HG03439 (cell line): ENCODE measurements at regions not wholly inside any gene's neighbourhood (a gene's known extent, or its start where the extent isn't known, plus 50 kb on each side); places are given as distances from the start of the nearest gene placed in this dataset.
"Not testable (repeated sequence)": the region's sequence is repeated elsewhere in the genome, so short reads cannot be mapped to it uniquely, and the experiment has no call there.

ENCODE experiments used
- ATAC-seq: cut with Tn5 transposase; IDR thresholded peaks from one replicate; pipeline ENCODE4 v1.9.1; 2021; ENCODE audit warnings: mild to moderate bottlenecking, moderate library complexity; ENCODE audit not compliant: unreplicated experiment

DNA sequence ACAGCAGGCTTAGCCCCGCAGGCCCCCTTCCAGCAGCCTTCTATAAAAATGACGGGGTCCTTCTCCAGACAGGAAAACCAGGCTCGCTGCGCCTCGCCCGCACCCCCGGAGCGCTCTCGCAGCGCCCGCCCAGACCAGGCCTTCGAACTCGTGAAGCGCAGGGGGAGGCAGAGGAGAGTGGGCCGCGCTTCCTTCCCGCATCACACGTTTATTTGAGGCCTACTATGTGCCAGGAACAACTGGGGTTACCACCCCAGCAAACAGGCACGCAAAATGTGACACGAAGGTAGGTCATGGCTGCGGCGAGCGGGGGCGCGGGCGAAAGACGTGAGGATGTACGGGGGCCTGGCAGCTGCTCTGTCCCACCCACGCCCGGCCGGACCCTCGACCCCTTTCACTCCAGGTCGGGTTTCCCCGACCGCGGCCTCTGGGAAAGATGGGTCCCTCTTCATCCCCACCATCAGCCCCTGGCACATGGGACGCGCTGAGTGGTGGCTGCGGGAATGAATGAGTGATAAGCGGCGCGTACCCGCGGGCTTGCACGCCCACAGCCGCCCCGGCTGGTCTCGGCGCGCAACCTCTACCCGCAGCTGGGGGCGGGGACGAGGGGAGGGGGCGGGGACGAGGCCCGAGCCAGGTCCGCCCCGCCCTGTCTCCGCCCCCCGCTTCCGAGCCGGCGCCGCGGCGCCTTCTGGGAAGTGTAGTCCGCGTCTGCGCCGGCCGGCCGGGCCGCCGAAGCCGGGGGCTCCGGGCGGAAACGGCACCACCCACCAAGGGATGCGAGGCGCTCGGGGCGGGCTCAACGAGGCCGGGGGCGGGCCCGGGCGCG, 59.1 kb downstream of the ZNF467 start:
- ATAC-seq = peak; percentile 89

- ATAC-seq = no peak
Measured at GRCh38 chr7:149713731-149714068, 59.7 kb downstream of the ZNF467 start.

DNA sequence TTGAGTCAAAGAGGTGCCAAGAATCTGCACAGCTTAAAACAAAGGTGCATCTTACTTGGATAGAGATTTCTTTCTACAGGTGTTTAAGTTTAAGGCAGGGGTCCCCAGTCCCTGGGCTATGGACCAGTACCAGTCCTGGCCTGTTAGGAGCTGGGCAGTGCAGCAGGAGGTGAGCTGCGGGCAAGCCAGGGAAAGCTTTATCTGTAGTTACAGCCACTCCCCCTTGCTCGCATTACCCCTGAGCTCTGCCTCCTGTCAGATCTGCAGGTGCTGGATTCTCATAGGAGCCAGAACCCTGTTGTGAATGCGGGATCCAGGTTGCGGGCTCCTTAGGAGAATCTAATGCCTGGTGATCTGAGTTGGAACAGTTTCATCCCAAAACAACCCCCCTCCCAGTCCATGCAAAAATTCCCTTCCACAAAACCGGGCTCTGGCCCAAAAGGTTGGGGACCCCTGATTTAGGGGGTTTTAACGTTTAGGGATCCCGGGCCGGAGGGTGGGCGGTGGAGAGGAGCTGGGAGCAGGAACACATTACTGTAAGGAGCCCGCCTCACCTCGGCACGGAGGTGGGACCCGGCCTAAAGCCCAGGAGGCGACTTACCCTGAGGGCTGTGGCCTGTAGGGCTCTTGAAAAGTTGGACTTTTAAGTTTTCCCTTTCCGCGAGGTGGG, 60.2 kb downstream of the ZNF467 start:
- ATAC-seq = no peak

DNA sequence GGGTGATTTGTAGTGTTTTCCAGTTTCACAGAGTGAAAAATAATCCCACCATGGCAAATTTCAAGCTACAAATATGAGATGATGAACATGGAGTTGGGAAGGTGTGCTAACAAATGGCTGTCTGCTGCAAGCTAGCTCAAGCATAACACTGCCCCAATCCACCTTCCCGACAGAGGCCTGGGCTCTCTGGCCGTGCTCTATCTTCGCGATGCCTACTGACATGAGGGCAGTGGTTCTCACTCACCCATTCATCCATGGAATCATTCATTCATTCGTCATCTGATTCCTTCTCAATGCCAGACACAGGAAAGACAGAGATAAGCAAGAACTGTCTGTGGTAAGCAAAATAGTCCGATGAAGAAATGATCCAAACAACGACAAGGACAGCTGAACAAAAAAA, 65.4 kb downstream of the ZNF467 start:
- no peak for ATAC-seq

GRCh38 chr7:149707448-149707886, 65.9 kb downstream of the ZNF467 start:
- ATAC-seq = no peak

GRCh38 chr7:149706398-149706797, 67.0 kb downstream of the ZNF467 start:
- ATAC-seq = no peak

GRCh38 chr7:149704507-149704906, 68.9 kb downstream of the ZNF467 start:
- ATAC-seq = no peak

DNA sequence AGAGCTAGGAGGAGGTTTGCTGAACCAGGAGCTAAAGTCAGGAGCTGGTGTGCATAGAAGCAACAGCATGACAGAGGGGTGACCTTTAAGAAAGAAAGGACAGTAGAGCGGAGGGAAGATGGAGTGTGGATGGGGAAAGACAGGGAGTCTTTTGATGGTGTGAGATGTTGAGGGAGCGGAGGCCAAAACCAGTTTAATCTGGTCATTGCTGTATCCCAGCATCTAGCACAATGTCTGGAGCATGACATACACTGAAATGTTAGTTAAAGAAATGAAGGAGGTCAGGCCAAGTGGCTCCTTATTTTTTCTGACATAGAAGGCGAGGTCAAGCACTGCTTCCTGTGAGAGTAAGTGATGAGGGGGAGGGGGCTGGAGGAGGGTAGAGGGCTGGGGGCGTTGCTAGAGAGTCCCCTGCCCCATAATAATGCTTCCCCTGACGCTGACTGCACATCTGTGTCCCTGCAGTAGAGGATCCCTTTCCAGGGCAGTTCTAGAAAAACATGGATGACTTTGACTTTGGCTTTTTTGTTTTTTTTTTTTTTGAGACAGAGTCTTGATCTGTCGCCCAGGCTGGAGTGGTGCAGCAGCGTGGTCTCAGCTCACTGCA, 70.2 kb downstream of the ZNF467 start:
- no peak for ATAC-seq

- ATAC-seq = no peak
Measured at GRCh38 chr7:149701495-149702240, 71.7 kb downstream of the ZNF467 start.

DNA sequence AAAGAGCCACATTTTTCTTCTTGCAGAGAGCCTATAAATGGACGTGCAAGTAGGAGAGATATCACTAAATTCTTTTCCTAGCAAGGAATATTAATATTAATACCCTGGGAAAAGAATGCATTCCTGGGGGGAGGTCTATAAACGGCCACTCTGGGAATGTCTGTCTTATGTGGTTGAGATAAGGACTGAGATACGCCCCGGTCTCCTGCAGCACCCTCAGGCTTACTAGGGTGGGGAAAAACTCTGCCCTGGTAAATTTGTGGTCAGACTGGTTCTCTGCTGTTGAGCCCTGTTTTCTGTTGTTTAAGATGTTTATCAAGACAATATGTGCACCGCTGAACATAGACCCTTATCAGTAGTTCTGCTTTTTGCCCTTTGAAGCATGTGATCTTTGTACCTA, 75.6 kb downstream of the ZNF467 start:
- ATAC-seq = not testable (repeated sequence)

GRCh38 chr7:149696280-149696679, 77.1 kb downstream of the ZNF467 start:
- ATAC-seq = no peak

- ATAC-seq = no peak
Measured at GRCh38 chr7:149692557-149692982, 80.8 kb downstream of the ZNF467 start.

DNA sequence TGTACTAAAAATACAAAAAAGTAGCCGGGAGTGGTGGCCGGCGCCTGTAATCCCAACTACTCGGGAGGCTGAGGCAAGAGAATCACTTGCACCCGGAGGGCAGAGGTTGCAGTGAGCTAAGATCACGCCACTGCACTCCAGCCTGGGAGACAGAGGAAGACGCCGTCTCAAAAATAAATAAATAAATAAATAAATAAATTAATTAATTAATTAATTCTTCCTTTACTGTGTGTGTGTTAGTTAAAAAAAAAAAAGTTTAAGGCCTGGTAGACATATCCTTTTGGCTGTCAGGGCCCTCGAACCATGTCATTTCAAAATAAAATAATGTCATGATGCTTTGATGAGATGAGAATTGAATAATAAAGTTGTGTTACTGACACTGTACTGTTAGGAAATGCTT, 81.3 kb downstream of the ZNF467 start:
- no peak for ATAC-seq

- ATAC-seq = no peak
Measured at GRCh38 chr7:149690688-149691446, 82.5 kb downstream of the ZNF467 start.

- ATAC-seq = no peak
Measured at GRCh38 chr7:149689291-149689721, 84.1 kb downstream of the ZNF467 start.

DNA sequence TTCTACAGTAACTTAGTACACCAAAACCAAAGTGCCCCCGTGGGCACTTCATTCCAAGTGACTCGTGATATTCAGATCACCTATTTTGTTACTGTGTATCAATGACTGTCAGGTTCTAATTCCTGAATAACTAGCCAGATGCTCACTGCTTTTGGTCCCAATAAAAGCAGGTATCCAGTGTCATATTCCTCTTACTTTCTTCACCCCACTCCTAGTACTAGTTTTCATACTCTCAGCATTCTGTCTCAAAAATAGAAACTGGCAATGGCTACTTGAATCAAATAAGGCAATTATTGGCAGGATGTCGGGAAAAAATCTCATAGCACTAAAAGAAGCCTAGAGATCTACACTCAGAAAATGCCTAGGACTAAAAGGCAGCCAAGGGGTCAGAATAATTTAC, 84.6 kb downstream of the ZNF467 start:
- ATAC-seq = no peak

- not testable (repeated sequence) for ATAC-seq
Measured at GRCh38 chr7:149687820-149688219, 85.6 kb downstream of the ZNF467 start.

GRCh38 chr7:149686449-149686848, 86.9 kb downstream of the ZNF467 start:
- no peak for ATAC-seq

DNA sequence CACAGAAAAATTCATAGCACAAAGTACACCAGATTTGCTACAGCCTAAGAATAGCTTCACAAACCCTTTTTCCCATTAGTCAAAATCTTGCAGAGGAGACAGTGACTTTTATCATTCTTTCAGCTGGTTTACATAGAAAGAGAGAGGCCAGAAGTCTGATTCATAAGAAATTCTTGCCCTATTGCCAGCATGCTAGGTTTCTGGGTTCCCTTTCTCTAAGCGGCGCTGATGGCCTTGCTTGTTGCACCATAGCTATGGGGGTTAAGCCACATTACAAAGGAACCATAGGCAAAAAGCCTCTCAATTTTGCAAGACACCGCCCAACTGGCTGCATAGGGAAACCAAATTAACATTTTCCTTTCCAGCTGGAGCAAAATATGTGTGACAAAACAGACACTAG, 87.4 kb downstream of the ZNF467 start:
- ATAC-seq = no peak

- no peak for ATAC-seq
Measured at GRCh38 chr7:149685455-149685854, 87.9 kb downstream of the ZNF467 start.
